ENCODE measurements at regions not wholly inside any gene's neighbourhood (a gene's known extent, or its start where the extent isn't known, plus 50 kb on each side); places are given as distances from the start of the nearest gene placed in this dataset.
"Not testable (repeated sequence)": the region's sequence is repeated elsewhere in the genome, so short reads cannot be mapped to it uniquely, and the experiment has no call there.

DNA sequence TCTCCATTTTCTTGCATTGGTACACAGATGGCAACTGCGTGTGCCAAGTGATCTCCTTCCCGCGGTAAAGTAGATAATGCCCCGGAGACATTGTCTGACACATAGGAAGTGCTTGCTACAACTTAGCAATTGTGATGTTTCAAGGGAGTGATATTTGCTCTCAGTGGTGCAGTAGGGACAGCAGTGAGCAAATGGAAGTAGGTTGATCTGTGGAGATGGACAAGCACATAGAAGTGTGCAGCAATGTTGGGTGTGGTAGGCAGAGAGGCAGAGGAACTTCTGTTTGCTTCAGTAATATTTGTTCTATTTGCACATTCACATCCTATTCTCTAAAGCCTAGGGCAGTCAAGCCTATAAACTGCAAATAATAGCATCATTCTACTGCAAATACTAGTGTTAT is 846.7 kb upstream of the PRKX start:
- no peaks in the 10 kb centered on the region for H3K36me3 Mint-ChIP-seq (ENCODE audit: low read depth)
- H3K4me1 Mint-ChIP-seq (ENCODE audit: low read depth): no peaks in the 10 kb centered on the region
- no peak overlapping the region for H3K4me3 Mint-ChIP-seq
- no peak overlapping the region for H3K27ac Mint-ChIP-seq
- peaks cover 9% of the 10 kb centered on the region for H3K9me3 Mint-ChIP-seq
- H3K27me3 Mint-ChIP-seq (ENCODE audit: insufficient read depth): no peaks in the 10 kb centered on the region
- DNase-seq: no peak
- TF ChIP-seq, protein P1, sequence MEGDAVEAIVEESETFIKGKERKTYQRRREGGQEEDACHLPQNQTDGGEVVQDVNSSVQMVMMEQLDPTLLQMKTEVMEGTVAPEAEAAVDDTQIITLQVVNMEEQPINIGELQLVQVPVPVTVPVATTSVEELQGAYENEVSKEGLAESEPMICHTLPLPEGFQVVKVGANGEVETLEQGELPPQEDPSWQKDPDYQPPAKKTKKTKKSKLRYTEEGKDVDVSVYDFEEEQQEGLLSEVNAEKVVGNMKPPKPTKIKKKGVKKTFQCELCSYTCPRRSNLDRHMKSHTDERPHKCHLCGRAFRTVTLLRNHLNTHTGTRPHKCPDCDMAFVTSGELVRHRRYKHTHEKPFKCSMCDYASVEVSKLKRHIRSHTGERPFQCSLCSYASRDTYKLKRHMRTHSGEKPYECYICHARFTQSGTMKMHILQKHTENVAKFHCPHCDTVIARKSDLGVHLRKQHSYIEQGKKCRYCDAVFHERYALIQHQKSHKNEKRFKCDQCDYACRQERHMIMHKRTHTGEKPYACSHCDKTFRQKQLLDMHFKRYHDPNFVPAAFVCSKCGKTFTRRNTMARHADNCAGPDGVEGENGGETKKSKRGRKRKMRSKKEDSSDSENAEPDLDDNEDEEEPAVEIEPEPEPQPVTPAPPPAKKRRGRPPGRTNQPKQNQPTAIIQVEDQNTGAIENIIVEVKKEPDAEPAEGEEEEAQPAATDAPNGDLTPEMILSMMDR (IDR thresholded peaks at IDR 0.05): no peak

DNA sequence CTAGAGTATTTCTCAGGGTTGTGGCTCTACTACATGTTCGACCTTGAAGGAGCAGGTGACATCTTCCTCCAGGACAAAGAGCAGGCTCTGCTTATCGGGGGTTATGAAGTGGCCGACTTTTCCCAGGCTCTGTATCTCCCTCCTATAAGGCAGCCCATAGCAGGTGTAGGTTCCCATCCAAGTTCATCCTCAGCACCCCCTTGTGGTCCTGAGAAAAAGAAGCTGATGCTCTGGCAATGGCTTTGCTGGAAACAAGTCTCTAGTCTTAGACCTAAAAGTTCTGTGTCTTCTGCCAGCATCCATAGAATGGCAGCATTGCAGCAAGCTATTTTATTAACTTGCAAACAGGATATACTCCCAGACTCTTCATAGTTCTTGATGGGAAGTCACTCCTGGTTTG is 836.6 kb upstream of the PRKX start:
- DNase-seq: no peak
- H3K36me3 Mint-ChIP-seq (ENCODE audit: low read depth): no peaks in the 10 kb centered on the region
- H3K27ac Mint-ChIP-seq: no peak overlapping the region
- H3K4me3 Mint-ChIP-seq: no peak overlapping the region
- H3K9me3 Mint-ChIP-seq: no peaks in the 10 kb centered on the region
- H3K27me3 Mint-ChIP-seq (ENCODE audit: insufficient read depth): no peaks in the 10 kb centered on the region
- TF ChIP-seq, protein P1 (IDR thresholded peaks at IDR 0.05): no peak
- H3K4me1 Mint-ChIP-seq (ENCODE audit: low read depth): no peaks in the 10 kb centered on the region

DNA sequence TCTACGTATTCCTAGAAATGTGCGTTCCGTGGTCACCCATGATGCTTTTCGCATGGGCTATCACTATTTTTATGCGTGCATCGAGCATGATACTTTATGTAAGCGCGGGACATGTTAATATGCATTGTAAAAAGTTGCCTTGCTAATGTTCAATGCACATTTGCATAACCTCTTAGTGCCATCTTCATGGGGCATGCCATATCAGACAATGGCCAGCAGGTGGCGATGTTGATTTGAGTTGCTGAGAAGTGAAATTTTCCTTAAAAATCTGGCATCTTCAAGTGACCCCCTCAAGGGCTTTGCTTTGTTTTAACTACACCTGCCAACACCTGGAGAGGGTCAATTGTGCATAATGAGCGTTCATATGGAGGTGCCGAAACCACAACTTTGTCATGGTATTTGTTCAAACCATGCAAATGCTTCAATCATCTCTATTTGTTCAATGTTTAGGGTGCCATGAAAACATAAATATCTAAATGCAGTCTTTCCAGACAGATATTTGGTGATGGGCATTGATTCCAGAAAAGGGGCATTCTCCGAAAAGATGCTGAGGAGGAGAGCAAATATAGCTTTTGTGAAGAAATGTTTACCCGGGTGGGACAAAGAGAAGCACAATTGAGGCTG is 833.9 kb upstream of the PRKX start:
- Mint-ChIP-seq H3K4me1 (ENCODE audit: low read depth) (no peaks in the 10 kb centered on the region), H3K27me3 (ENCODE audit: insufficient read depth) (no peaks in the 10 kb centered on the region), H3K27ac (no peak overlapping the region), H3K9me3 (no peaks in the 10 kb centered on the region), H3K4me3 (no peak overlapping the region), H3K36me3 (ENCODE audit: low read depth) (no peaks in the 10 kb centered on the region)
- TF ChIP-seq, protein P1 (IDR thresholded peaks at IDR 0.05): peak; percentile 86
- peak; percentile 1 for DNase-seq

DNA sequence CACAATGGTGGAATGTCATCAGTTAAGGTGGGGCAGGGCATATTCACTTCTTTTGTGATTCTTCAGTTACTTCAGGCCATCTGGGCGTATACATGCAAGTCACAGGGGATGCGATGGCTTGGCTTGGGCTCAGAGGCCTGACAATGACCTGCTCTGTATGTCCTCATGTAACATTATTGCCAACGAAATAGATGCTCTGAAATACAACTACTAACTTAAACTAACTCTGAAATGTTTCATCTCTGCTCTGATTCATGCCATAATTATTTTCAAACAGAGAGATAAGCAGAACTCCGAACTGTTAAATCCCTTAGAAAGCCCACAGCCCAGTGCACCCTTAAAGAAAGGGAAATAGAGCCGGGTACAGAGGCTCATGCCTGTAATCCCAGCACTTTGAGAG is 832.7 kb upstream of the PRKX start:
- not testable (repeated sequence) for H3K9me3 Mint-ChIP-seq; H3K4me3 Mint-ChIP-seq; H3K36me3 Mint-ChIP-seq (ENCODE audit: low read depth); H3K27me3 Mint-ChIP-seq (ENCODE audit: insufficient read depth); H3K4me1 Mint-ChIP-seq (ENCODE audit: low read depth); H3K27ac Mint-ChIP-seq; DNase-seq

DNA sequence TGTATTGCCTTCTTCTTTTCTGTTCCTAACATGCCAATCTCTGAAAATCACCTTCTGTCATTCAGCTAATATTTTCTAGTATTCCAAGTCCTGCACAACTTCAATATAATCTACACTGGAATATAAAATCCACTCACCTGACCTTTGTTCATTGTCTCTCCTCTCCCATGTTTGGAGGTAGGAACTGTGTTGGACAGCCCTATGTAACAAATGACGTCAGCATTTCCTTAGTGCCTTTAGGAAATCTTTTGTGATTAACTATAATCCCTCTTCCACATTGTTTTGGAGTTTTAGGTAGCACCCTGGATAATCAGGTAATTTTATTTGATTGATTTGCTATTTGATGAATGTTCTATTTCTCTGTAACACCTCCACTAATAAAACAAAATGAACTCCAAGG is 814.8 kb upstream of the PRKX start:
- H3K27me3 Mint-ChIP-seq (ENCODE audit: insufficient read depth): no peaks in the 10 kb centered on the region; the same call in 1 of the 2 replicates
- H3K36me3 Mint-ChIP-seq (ENCODE audit: low read depth): no peaks in the 10 kb centered on the region
- no peaks in the 10 kb centered on the region for H3K4me1 Mint-ChIP-seq (ENCODE audit: low read depth)
- no peak for DNase-seq
- no peaks in the 10 kb centered on the region; the same call in 1 of the 2 replicates for H3K9me3 Mint-ChIP-seq
- TF ChIP-seq, protein P1 (IDR thresholded peaks at IDR 0.05): no peak
- no peak overlapping the region for H3K4me3 Mint-ChIP-seq
- H3K27ac Mint-ChIP-seq: no peak overlapping the region

DNA sequence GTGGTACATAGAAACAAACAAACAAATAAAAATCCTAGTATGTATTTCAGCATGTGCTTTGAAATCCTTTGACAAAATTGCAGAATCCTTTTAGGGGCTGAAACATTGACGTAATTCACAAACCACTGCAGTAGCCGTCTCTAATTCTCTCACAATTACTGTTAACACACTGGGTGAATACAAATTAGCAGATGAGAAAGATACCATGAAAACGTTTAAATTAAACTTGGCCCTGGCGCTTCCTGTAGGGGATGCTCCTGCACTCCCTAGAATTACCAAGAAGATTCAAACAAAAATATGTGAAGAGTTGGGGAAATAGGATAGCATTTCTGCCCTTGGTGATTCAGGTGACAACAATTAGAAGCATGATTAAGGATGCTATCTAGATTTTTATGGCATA is 772.5 kb upstream of the PRKX start:
- no peaks in the 10 kb centered on the region for H3K36me3 Mint-ChIP-seq (ENCODE audit: low read depth)
- H3K27me3 Mint-ChIP-seq (ENCODE audit: insufficient read depth): no peaks in the 10 kb centered on the region
- no peak overlapping the region for H3K27ac Mint-ChIP-seq
- DNase-seq: no peak
- peaks cover 15% of the 10 kb centered on the region for H3K9me3 Mint-ChIP-seq
- H3K4me3 Mint-ChIP-seq: no peak overlapping the region
- H3K4me1 Mint-ChIP-seq (ENCODE audit: low read depth): no peaks in the 10 kb centered on the region
- TF ChIP-seq, protein P1 (IDR thresholded peaks at IDR 0.05): no peak
